Left ventricle myocardium inferior (tissue), 1 donor: ENCODE measurements at regions not wholly inside any gene's neighbourhood (a gene's known extent, or its start where the extent isn't known, plus 50 kb on each side); places are given as distances from the start of the nearest gene placed in this dataset.

Source experiments
- DNase-seq: peaks from one replicate; pipeline ENCODE4 v3.0.0-alpha.2; 2020
- H3K27ac ChIP-seq: fragments of 200-600 bp; replicated peaks from 2 replicates; pipeline ENCODE4 v1.8.0; 2021
- H3K27me3 ChIP-seq: fragments of 200-600 bp; 2 replicates; pipeline ENCODE4 v1.8.0; 2021; ENCODE audit warnings: low read depth
- H3K36me3 ChIP-seq: fragments of 200-600 bp; 2 replicates; pipeline ENCODE4 v1.8.0; 2021
- H3K4me1 ChIP-seq: fragments of 200-600 bp; 2 replicates; pipeline ENCODE4 v1.8.0; 2021
- H3K4me3 ChIP-seq: fragments of 200-600 bp; 2 replicates; pipeline ENCODE4 v1.8.0; 2021; ENCODE audit warnings: mild to moderate bottlenecking, moderate library complexity
- H3K9me3 ChIP-seq: fragments of 200-600 bp; replicated peaks from 2 replicates; pipeline ENCODE4 v1.8.0; 2021
- intact Hi-C: fragments of 100-400 bp; cut with micrococcal nuclease; formaldehyde crosslinking; loops from one replicate; pipeline ENCODE4 v1.11.0; 2022
- TF ChIP-seq, protein P1 (sequence below): fragments of 200-600 bp; IDR thresholded peaks from 2 replicates; pipeline ENCODE4 v1.8.0; 2021; ENCODE audit warnings: antibody characterized with exemption, mild to moderate bottlenecking, borderline replicate concordance
- donor health status: DM: no; HTN: yes; CAD: no; lungs with severe emphysema.

DNA sequence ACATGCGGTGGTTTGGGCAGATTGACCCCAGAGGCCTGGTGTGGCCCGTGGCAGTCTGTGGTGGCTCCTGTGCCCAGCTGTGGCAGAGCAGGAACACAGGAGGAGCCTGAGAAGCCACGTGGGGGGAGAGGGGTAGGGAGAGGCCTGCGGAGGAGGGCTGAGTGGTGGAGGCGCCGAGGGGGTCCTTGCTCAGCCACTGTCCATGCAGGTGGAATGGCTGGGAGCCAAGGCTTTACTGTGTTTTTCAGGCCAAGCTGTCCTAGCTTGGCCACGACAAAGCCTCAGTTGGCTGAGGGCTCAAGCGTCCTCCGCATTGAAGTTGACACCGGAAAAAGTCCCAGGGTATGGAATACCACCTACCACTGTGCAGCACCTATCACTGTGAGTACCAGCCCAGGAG lies 107.0 kb downstream of the VEGFA start:
- TF ChIP-seq, protein P1, sequence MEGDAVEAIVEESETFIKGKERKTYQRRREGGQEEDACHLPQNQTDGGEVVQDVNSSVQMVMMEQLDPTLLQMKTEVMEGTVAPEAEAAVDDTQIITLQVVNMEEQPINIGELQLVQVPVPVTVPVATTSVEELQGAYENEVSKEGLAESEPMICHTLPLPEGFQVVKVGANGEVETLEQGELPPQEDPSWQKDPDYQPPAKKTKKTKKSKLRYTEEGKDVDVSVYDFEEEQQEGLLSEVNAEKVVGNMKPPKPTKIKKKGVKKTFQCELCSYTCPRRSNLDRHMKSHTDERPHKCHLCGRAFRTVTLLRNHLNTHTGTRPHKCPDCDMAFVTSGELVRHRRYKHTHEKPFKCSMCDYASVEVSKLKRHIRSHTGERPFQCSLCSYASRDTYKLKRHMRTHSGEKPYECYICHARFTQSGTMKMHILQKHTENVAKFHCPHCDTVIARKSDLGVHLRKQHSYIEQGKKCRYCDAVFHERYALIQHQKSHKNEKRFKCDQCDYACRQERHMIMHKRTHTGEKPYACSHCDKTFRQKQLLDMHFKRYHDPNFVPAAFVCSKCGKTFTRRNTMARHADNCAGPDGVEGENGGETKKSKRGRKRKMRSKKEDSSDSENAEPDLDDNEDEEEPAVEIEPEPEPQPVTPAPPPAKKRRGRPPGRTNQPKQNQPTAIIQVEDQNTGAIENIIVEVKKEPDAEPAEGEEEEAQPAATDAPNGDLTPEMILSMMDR: no peak
- H3K9me3 ChIP-seq: no peaks in the 10 kb centered on the region
- H3K4me1 ChIP-seq: no peaks in the 10 kb centered on the region
- H3K27ac ChIP-seq: no peak overlapping the region
- no peak for DNase-seq
- H3K4me3 ChIP-seq: no peak overlapping the region
- H3K36me3 ChIP-seq: no peaks in the 10 kb centered on the region
- intact Hi-C loops: no loop called here
- H3K27me3 ChIP-seq: peaks cover 6% of the 10 kb centered on the region

DNA sequence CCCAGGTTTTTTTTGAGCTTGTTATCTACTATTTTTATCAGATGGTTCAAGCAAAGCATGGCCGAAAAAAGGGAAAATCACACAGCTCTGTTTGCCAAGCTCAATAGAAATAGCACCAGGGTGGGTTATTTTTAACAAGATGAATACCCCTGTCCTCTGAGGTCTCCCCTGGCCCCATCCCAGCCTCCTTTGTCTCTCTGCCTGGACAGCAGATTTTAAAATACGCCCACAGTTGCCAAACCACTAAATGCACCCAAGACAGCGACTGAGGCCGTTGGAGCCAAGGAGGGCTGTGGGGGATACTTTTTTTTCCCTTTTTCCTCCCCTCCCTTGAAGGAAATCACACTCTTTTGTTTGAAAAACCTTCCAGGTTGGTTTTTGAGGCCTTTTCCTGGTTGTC lies 106.6 kb downstream of the VEGFA start:
- TF ChIP-seq, protein P1: no peak
- intact Hi-C loops: no loop called here

DNA sequence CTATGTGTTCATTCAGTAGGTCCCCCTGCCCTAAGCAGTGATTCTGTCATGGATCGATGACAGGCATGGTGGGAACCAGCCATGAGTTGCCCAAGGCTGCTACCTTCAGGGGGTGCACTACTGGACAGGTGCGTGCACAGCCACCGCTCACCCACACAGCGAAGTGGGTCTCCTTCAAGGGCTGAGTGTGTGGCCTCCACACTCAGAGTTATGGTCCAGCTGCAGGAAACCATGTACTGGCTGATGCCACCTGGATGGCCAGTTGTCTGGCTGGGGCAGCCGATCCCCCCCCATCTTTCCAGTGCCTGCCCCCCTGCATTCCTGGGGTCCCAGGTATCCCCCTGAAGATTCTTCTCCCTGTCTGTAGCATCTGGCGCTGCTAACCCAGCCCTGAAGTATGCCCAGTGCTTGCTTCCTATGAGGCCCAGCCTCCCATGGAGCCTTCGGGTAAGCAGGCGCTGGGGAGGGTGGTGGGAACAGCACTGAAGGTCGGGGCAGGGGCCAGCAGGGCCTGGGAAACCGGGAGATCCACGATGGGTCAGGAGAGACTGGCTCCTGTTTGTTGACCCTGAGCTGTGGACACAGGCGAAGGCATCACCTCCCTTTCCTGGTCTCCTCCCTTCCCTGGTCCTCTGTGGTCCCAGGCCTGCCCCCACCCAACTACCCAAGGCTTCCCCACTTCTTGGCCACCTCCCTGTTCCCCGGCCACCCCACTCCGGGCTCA lies 106.0 kb downstream of the VEGFA start:
- intact Hi-C loops: no loop called here
- Histone ChIP-seq H3K27me3 (peaks cover 6% of the 10 kb centered on the region), H3K36me3 (no peaks in the 10 kb centered on the region), H3K9me3 (no peaks in the 10 kb centered on the region), H3K27ac (no peak overlapping the region), H3K4me1 (no peaks in the 10 kb centered on the region), H3K4me3 (no peak overlapping the region)
- no peak for DNase-seq
- TF ChIP-seq, protein P1: no peak

More for the DNA sequence above, 106.6 kb downstream of the VEGFA start:
- peaks cover 6% of the 10 kb centered on the region for H3K27me3 ChIP-seq
- H3K4me1 ChIP-seq: no peaks in the 10 kb centered on the region
- no peak for DNase-seq
- H3K4me3 ChIP-seq: no peak overlapping the region
- H3K36me3 ChIP-seq: no peaks in the 10 kb centered on the region
- no peaks in the 10 kb centered on the region for H3K9me3 ChIP-seq
- H3K27ac ChIP-seq: no peak overlapping the region

DNA sequence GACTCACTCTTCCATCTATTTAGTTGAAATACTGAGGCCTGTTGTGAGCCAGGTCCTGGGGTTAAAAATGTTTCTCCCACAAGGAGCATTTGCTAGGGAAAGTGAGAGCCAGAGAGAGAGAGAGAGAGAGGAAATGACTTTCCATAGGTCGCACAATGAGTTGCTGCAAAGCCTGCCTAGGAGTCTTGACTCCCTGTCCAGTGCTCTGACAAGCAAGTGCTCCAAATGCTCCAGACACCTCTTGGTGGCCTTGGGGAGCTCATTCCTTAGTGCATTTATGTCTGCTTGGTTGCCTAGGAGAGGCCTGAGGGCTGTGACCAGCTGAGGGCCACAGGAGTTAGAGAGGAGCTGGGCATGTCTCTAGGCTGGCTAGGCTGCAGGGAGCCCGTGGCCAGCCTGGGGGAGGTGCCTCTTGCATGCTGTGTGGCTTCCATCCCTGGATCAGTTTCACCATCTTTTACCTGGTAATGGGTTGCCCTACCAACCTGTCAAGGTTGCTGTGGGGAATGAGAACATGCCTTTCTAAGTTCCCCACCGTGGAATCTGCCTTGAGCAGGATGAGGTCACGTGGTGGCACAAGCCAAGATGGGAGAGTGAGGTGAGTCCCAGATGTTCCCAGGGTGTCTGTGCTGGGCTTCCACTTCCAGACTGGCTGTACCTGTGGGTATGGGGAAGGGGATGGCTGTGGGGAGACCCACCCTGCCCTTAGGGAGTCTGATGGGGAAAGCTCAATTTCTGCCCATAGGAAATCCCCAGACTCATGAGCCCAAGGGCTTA lies 105.0 kb downstream of the VEGFA start:
- H3K27me3 ChIP-seq: peaks cover 6% of the 10 kb centered on the region
- intact Hi-C loops: no loop called here
- no peak for DNase-seq
- H3K9me3 ChIP-seq: no peaks in the 10 kb centered on the region
- TF ChIP-seq, protein P1: no peak
- H3K4me3 ChIP-seq: no peak overlapping the region
- no peaks in the 10 kb centered on the region for H3K4me1 ChIP-seq
- no peak overlapping the region for H3K27ac ChIP-seq
- H3K36me3 ChIP-seq: no peaks in the 10 kb centered on the region

DNA sequence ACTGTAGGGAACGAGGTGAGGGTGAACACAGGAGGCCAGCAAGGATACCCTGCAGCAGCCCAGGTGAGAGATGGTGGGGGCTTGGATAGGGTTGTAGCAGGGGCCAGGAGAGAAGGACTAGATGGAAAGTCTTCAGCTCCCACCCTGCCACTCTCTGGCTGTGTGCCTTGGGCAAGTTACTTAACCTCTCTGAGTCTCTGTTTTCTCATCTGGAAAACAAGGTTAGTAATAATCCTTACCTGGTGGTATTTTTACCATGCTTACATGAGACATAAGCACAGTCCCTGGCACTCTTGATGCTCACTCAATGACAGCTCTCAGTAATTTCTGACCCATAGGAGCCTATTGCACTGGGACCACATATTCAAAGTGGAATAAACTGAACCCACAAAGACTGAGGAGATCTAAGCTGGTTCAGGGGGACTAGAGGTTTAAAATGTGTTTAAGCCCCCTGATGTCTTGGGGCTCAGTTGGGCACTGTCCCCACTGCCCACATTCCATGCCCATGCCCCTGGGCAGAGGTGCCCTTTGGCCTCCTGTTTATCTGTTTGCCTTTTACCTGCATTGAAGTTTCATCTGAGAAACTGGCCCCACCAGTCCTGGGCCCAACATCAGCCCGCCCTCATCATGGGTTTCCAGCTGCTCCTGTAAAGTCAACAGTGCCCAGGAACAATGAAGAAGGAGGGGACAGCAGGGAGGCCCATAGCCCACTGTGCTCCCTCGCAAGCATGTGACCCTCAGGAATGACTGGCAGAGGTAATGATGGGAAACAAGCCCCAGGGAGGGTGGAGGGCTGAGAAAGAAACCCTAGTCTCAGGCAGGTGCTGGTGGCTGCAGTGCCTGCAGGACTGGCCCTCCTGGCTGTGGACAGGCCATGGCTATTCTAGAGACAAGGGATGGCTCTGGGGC lies 104.0 kb downstream of the VEGFA start:
- H3K27ac ChIP-seq: no peak overlapping the region
- H3K36me3 ChIP-seq: no peaks in the 10 kb centered on the region
- intact Hi-C loops: no loop called here
- no peaks in the 10 kb centered on the region for H3K4me1 ChIP-seq
- no peak overlapping the region for H3K4me3 ChIP-seq
- no peak for DNase-seq
- TF ChIP-seq, protein P1: no peak
- H3K9me3 ChIP-seq: no peaks in the 10 kb centered on the region
- H3K27me3 ChIP-seq: peaks cover 11% of the 10 kb centered on the region
